WI38 (cell line): ENCODE measurements at regions not wholly inside any gene's neighbourhood (a gene's known extent, or its start where the extent isn't known, plus 50 kb on each side); places are given as distances from the start of the nearest gene placed in this dataset.
A peak's percentile ranks its signal among the peaks of the same experiment; 100 is the strongest.
"Not testable (repeated sequence)": the region's sequence is repeated elsewhere in the genome, so short reads cannot be mapped to it uniquely, and the experiment has no call there.

Experiments
- H3K4me3 ChIP-seq: 2 replicates; pipeline ENCODE4 v1.5.1; 2011; ENCODE audit warnings: low read depth, mild to moderate bottlenecking, control low read depth, low read length
- TF ChIP-seq, protein P1 (sequence below): IDR thresholded peaks from 2 replicates; pipeline ENCODE4 v1.5.1; 2012; ENCODE audit warnings: low read depth, mild to moderate bottlenecking, control low read depth, low read length

GRCh38 chr13:46498650-46499049, 54.3 kb upstream of the LRCH1 start:
- no peak overlapping the region for H3K4me3 ChIP-seq
- TF ChIP-seq, protein P1, sequence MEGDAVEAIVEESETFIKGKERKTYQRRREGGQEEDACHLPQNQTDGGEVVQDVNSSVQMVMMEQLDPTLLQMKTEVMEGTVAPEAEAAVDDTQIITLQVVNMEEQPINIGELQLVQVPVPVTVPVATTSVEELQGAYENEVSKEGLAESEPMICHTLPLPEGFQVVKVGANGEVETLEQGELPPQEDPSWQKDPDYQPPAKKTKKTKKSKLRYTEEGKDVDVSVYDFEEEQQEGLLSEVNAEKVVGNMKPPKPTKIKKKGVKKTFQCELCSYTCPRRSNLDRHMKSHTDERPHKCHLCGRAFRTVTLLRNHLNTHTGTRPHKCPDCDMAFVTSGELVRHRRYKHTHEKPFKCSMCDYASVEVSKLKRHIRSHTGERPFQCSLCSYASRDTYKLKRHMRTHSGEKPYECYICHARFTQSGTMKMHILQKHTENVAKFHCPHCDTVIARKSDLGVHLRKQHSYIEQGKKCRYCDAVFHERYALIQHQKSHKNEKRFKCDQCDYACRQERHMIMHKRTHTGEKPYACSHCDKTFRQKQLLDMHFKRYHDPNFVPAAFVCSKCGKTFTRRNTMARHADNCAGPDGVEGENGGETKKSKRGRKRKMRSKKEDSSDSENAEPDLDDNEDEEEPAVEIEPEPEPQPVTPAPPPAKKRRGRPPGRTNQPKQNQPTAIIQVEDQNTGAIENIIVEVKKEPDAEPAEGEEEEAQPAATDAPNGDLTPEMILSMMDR, result no peak

GRCh38 chr13:46496086-46496485, 56.9 kb upstream of the LRCH1 start:
- TF ChIP-seq, protein P1, result no peak
- H3K4me3 ChIP-seq, result no peak overlapping the region

DNA sequence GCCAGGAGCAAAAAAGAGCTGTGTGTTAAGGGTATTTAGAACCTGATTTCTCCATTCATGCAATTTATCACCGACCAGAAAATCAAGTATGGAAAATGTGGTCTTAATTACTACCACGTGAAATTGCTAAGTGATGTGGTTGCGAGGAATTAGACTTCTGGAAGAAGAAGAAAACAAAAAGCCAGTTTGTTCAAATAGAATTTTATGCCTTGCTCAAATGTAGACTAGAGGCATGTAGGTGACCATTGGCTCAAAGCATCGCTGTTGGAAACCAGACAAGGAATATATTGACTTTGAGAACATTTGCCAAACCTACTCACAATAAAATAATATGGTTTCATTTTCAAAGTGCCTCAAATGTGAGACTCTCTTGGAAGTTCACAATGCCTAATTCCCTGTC, 57.3 kb upstream of the LRCH1 start:
- TF ChIP-seq, protein P1, result no peak
- no peak overlapping the region for H3K4me3 ChIP-seq

DNA sequence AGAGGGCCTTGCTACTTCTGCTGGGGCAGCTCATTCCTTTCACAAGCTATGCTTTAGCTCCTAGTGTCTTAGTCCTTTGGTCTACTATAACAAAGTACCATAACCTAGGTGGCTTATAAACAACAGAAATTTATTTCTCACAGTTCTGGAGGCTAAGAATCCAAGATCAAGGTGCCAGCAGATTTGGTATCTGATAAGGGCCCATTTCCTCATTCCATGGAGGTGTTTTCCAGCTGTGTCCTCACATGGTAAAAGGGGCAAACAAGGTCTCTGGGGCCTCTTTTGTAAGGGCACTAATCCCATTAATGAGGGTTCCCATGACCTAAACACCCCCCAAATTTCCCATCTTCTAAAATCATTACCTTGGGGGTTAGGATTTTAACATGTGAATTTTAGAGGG, 57.9 kb upstream of the LRCH1 start:
- no peak overlapping the region for H3K4me3 ChIP-seq
- TF ChIP-seq, protein P1, result no peak

- no peak overlapping the region for H3K4me3 ChIP-seq
- TF ChIP-seq, protein P1, result peak; percentile 39
These were observed 60.0 kb upstream of the LRCH1 start for GRCh38 chr13:46492946-46493345.

DNA sequence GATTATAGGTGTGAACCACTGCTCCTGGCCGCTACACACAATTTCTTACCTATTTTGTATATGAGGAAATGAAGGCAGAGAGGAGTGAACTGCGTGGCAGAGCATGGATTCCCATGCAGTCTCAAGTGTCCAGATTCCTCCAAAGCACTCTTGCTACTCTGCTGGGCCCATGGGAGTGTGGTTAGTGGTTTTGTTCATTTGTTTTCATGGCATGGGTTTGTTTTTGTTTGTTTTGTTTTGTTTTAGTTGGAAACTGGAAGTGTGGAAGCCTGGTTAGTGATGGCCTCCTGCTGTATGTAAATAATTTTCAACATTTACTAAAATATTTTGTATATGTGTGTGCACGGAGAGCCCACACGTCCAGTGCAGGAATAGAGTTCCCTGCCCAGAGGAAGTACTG, 61.3 kb upstream of the LRCH1 start:
- no peak overlapping the region for H3K4me3 ChIP-seq

GRCh38 chr13:46490713-46491112, 62.3 kb upstream of the LRCH1 start:
- not testable (repeated sequence) for H3K4me3 ChIP-seq

More for the DNA sequence above, 61.3 kb upstream of the LRCH1 start:
- TF ChIP-seq, protein P1, result no peak

DNA sequence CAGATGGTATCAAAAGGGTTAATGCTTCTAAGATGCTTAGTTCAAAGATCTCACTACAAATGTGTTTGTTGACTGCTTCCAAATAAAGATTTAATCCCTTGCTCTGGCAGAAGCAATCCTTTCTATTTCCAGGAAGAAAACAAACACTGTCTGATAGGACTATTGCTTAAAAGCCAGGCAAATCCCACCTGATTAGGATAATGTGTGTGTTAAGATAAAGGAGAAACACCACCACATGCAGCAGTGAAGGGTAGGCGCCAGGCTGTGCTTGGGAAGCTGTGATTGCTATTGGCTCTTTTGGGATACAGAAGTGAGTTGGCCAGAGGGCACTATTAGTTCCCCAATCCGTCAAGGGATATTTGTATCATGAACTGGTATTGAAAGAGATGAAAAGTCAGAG, 62.8 kb upstream of the LRCH1 start:
- TF ChIP-seq, protein P1, result no peak
- H3K4me3 ChIP-seq, result no peak overlapping the region
